NOMO-1 treated with dmso at 0.1 percent for 144 hours (cell line): ENCODE measurements at regions not wholly inside any gene's neighbourhood (a gene's known extent, or its start where the extent isn't known, plus 50 kb on each side); places are given as distances from the start of the nearest gene placed in this dataset.
"Not testable (repeated sequence)": the region's sequence is repeated elsewhere in the genome, so short reads cannot be mapped to it uniquely, and the experiment has no call there.

Source experiments
- DNase-seq: peaks from one replicate; lab custom pipeline; 2025; ENCODE audit not compliant: unreplicated experiment; lab: John Stamatoyannopoulos, UW

GRCh38 chr9:3773362-3774060 is 247.7 kb upstream of the RFX3 start:
- no peak for DNase-seq

GRCh38 chr9:3769646-3770045 is 243.8 kb upstream of the RFX3 start:
- DNase-seq, result no peak

- no peak for DNase-seq
Measured at GRCh38 chr9:3768712-3769457, 243.1 kb upstream of the RFX3 start.

- no peak for DNase-seq
Measured at GRCh38 chr9:3768286-3768685, 242.5 kb upstream of the RFX3 start.

- no peak for DNase-seq
Measured at GRCh38 chr9:3762076-3762475, 236.3 kb upstream of the RFX3 start.

GRCh38 chr9:3760031-3760430 is 234.2 kb upstream of the RFX3 start:
- DNase-seq, result no peak

GRCh38 chr9:3758816-3759576 is 233.2 kb upstream of the RFX3 start:
- no peak for DNase-seq

- DNase-seq, result no peak
Measured at GRCh38 chr9:3756071-3756470, 230.3 kb upstream of the RFX3 start.

- no peak for DNase-seq
Measured at GRCh38 chr9:3751125-3751758, 225.4 kb upstream of the RFX3 start.

GRCh38 chr9:3750321-3750720 is 224.5 kb upstream of the RFX3 start:
- DNase-seq, result no peak

GRCh38 chr9:3746296-3747275 is 220.8 kb upstream of the RFX3 start:
- no peak for DNase-seq

GRCh38 chr9:3743901-3744413 is 218.2 kb upstream of the RFX3 start:
- DNase-seq, result no peak

- DNase-seq, result no peak
Measured at GRCh38 chr9:3742586-3742985, 216.8 kb upstream of the RFX3 start.

- DNase-seq, result no peak
Measured at GRCh38 chr9:3741729-3742128, 215.9 kb upstream of the RFX3 start.

GRCh38 chr9:3740690-3741419 is 215.1 kb upstream of the RFX3 start:
- DNase-seq, result no peak

GRCh38 chr9:3736161-3736560 is 210.4 kb upstream of the RFX3 start:
- DNase-seq, result no peak

- DNase-seq, result no peak
Measured at GRCh38 chr9:3735251-3735650, 209.4 kb upstream of the RFX3 start.

- not testable (repeated sequence) for DNase-seq
Measured at GRCh38 chr9:3733527-3734262, 207.9 kb upstream of the RFX3 start.

- DNase-seq, result no peak
Measured at GRCh38 chr9:3733039-3733408, 207.2 kb upstream of the RFX3 start.
